ENCODE measurements at regions not wholly inside any gene's neighbourhood (a gene's known extent, or its start where the extent isn't known, plus 50 kb on each side); places are given as distances from the start of the nearest gene placed in this dataset.
"Not testable (repeated sequence)": the region's sequence is repeated elsewhere in the genome, so short reads cannot be mapped to it uniquely, and the experiment has no call there.

- DNase-seq: no peak
Measured at GRCh38 chr3:75248974-75249373, 415.2 kb upstream of the FRG2C start.

GRCh38 chr3:75254685-75255084 is 409.4 kb upstream of the FRG2C start:
- no peak for DNase-seq

DNA sequence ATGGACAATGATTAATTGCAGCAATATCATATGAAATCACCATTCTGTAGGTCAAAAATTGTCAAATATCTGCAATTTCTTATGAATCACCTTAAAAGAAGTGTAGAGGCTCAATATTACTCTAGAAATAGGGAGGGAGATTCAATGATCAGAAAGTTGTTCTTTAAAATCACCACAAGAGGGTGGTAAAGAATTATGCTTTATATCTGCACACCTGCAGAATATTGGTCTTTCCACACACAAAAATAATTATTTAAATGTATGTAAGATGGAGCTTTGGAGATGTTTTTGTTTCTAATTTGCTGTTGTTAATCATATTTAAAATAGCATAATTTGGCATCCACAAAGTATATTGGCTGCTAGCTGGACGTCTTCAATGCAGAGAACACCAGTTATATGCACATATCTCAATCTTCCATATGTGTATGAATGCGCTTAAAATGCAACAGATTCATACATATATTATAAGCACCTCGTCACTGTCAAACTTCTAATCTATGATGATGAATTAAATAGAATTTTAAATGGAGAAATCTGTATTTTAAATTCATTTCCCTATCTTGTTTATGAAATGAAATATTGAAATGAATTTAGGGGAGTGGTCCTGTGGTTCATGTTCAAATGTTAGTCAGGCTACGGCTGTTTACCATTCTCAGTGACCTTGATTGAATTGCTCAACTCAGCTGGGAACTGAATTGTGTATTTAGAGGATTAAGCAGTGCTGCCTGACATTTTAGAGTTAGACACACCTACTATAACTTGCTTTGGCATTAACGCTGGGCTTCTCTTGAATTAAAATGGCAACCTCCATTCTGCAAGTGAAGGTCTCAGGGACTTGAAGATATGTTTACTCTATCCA is 405.1 kb upstream of the FRG2C start:
- not testable (repeated sequence) for DNase-seq

DNA sequence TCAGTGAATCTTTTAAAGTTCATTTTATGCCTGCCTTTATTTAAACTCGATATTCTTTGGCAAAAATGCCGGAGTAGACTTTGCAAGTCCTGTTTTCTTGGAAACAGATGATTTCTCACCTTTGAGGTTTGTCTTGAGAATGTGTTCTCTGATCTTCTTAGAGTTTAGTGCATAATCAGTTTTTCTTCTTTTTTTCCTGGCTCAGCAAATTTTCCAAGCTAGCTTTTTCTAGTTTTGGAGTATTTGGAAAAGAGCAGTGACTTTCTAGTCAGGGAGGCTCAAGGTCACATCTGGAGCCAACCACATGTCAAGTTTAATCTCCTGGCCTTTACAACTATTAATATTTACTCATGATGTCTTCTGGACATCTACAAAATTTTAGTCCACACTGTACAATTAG is 403.2 kb upstream of the FRG2C start:
- not testable (repeated sequence) for DNase-seq

DNA sequence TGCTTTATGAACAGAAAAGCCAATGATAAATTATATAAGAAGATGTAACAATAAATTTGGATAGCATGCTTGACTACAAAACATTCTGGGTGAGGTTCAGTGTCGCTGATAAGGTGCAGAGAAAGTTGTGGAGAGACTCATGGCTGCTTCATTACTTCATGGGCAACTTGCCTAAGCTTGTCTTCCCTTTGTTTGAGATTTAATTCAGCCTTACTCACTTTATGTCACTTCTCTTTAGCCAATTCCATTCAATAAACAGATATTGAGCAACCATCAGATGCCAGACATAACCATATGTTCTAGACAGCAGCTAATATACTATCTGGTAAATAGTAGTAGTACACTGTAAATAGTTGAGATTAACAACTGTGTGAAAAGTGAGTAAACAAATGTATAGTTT is 401.5 kb upstream of the FRG2C start:
- DNase-seq: no peak

GRCh38 chr3:75265897-75266296 is 398.2 kb upstream of the FRG2C start:
- no peak for DNase-seq

DNA sequence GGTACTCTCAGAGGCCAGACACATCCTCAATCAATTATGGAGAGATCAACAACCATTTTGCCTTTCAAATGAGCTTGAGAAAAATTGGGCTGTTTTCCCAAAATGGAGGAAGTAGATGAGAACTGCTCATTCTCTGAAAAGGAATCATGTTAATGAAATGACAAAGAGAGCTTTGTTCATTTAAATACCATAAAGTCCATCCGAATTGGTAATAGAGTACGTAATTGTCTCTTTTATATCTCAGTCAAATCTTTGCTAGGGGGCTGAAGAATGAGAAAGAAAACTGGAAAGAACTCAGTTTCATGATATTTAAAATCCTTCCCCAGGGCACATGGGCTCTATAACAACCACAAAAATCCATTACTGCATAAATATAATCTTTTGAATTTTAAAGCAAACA is 395.6 kb upstream of the FRG2C start:
- DNase-seq: not testable (repeated sequence)

- DNase-seq: not testable (repeated sequence)
Measured at GRCh38 chr3:75272237-75272636, 391.9 kb upstream of the FRG2C start.

DNA sequence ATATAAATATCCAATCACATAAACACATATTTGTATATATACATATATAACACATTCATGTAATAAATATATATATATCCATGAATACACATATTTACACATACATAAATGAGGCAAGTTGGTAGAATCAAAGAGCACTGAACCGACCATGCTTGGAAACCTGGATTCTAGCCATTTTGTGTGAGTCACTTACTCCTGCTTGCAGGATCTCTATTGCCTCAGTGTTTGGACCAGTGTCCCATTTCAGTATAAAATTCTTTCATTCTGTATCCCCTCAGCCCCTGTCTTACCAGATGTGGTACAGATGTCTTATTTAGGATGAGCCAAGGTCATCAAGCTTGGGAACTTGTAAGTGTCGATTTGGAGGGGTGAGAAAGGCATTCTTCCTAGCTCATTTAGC is 391.4 kb upstream of the FRG2C start:
- no peak for DNase-seq

DNA sequence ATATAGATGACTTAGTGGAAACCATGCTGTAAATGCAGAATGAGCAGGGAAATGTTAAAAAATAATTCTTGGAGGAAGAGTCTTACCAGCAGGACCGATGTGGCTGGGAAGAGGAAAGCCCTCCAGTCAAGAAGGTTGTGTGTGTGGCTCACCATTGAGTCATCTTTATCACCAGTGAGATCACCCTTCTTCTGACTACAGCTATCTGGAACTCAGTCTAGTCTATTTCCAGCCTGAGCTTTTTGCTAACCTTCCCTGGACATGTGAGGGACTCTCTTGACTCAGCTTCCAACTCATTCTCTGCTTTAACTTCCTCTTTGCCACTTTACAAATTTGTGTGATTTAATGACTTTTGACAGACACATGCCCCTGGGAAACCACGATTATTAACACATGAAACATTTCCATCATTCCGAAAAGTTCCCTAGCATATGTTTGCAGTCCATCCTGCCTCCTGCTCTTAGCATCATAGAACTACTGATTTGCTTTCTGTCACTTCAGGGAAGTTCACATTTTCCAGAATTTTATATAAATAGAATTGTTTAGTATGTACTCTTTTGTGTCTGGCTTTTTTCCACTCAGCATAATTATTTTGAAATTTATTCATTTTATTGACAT is 378.5 kb upstream of the FRG2C start:
- DNase-seq: not testable (repeated sequence)

- DNase-seq: not testable (repeated sequence)
Measured at GRCh38 chr3:75288972-75289574, 375.1 kb upstream of the FRG2C start.

DNA sequence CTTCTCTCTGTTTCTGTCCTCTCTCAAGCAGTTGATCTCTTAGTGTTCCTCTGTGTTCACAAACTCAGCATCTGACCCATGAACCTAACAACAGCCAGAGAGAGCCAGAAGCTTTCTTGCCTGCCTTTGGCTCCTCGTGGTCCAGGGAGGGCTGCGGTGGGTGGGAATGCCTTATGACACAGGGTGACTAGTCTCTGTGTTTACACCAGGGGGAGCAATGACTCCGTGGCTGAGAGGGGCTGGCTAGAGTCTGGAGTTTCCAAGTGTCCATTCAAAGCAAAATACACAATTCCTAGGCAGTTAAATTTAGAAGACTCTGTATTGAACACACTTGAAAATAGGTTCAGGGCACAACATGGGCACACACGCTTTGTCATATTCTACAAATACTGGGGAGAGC is 370.0 kb upstream of the FRG2C start:
- DNase-seq: no peak

- DNase-seq: no peak
Measured at GRCh38 chr3:75295013-75295412, 369.1 kb upstream of the FRG2C start.

- no peak for DNase-seq
Measured at GRCh38 chr3:75296858-75297257, 367.3 kb upstream of the FRG2C start.

- DNase-seq: no peak
Measured at GRCh38 chr3:75300606-75301005, 363.5 kb upstream of the FRG2C start.

DNA sequence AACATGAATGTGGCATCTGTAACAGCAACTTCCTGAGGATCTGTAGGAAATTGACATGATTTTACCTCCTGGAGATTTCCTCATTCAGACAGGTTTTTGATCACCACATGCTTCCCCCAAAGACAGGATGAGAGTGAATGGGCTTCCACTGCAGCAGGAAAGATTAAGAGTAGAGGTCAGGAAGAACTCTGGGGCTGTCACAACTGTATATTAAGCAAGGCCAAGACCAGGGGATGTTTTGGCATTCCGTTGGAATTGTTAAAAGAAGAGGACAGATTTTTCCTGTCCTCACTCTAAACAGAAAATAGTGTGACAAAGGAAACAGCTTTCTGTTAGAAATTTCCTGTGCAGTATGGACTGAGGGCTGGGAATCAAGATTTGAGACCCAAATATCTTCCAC is 363.1 kb upstream of the FRG2C start:
- not testable (repeated sequence) for DNase-seq

GRCh38 chr3:75303741-75304140 is 360.4 kb upstream of the FRG2C start:
- no peak for DNase-seq

DNA sequence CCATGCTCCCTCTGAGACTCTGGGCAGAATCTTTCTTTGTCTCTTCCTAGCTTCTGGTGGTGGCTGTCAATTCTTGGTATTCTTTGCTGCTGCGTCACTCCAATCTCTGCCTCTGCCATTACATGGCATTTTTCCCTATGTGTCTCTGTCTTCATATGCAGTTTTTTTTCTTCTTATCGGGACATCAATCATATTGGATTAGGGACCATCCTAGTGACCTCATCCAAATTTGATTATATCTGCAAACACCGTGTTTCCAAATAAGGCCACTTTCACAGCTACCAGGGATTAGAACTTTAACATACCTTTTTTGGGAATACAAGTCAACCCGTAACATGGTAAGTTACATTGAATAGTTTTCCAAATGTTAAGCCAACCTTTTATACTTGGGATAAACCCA is 358.2 kb upstream of the FRG2C start:
- no peak for DNase-seq

DNA sequence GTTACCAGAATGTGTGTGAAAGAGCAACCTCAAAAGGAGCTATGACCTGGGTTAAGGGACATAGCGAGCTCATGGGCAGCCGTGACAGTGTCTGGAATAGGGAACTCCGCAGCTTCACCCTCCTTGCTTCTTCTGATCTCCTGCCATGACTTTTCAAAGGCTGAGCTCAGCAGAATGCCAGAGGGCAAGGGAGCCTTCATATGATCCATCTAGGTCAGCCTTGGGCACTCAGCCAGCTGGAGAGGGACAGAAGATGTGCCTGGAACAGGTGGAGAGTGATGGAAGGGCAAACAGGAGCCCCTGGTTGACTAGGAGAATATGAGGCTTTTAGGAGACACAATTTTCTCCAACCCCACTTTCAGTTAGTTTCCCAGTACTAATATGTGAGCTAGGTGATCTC is 352.8 kb upstream of the FRG2C start:
- not testable (repeated sequence) for DNase-seq

DNA sequence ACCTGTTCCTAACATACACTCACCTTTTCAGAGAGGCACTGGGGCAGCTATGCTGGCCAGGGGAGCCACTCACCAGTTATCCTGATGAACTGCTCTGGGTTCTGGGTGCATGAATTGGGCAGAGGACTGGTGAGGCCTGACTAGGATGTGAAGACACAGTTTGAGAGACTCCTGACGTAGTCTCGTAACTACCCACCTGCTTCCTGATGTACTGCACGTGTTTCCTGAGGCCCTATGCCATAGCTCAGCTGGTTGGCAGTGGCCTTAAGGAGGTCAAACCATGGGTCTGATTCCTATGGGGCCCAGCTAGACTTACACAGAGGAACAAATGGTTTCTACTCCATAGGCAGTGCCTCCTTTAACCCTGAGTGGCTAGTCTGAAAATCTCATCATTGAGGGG is 351.7 kb upstream of the FRG2C start:
- DNase-seq: not testable (repeated sequence)

- not testable (repeated sequence) for DNase-seq
Measured at GRCh38 chr3:75319776-75320175, 344.4 kb upstream of the FRG2C start.

DNA sequence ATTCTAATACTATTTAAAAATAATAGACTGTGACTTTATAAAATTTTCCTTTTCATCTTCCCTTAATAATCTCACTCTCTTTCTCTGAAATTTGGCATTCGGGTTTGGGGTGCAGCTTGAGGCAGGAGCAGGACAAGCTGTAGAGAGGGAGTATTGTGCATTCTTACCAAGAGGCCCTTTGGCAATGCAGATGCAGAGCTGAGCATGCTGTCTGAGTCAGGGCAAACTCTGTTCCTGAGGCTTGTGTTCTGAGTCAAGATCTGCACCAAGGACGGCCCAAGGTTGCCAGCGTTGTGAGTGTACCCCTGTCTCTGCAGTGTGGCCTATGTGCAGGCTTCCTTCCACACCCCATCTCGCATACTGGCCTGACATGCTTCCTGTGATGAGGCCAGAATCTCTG is 343.8 kb upstream of the FRG2C start:
- DNase-seq: no peak

DNA sequence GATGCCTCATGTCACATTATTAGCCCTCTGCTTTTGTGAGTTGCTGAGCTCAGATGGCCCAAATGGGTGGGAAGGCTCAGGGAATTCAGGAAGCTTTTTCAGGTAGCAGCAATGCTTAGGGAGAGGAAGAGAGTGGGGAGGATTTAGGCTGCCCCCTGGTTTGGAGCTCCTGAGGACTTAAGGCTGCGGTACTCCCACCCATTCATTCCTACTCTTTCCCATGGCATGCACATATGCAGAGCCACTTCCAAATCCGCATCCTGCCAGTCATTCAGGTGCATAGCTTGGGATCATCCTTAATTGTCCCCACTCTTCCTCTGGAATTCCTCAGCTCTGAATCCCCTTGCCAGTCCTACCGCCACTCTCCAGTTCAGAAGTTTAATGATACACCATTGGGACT is 343.1 kb upstream of the FRG2C start:
- no peak for DNase-seq

DNA sequence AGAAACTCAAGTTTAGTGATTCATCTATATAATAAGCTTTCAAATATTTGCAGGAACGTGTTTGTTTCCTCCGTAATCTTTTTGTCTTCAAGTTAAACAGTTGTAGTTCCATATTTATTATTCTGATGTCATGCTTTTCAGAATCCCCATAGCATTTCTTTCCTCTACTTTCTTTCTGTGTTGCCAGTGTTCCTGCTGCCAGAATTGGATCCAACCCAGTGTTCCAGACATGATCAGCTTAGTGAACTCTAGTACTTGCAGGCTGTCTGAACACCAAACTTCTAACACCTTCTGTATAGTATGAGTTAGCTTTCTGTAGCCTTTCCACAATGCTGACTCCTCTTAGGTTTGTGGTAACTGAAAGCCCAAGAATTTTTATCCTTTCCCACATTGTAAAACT is 340.2 kb upstream of the FRG2C start:
- DNase-seq: not testable (repeated sequence)
